GM04503 (cell line): ENCODE measurements at regions not wholly inside any gene's neighbourhood (a gene's known extent, or its start where the extent isn't known, plus 50 kb on each side); places are given as distances from the start of the nearest gene placed in this dataset.

ENCODE experiments used
- DNase-seq: peaks from one replicate; pipeline ENCODE4 v3.0.0-alpha.2; 2012; ENCODE audit warnings: low read depth

DNA sequence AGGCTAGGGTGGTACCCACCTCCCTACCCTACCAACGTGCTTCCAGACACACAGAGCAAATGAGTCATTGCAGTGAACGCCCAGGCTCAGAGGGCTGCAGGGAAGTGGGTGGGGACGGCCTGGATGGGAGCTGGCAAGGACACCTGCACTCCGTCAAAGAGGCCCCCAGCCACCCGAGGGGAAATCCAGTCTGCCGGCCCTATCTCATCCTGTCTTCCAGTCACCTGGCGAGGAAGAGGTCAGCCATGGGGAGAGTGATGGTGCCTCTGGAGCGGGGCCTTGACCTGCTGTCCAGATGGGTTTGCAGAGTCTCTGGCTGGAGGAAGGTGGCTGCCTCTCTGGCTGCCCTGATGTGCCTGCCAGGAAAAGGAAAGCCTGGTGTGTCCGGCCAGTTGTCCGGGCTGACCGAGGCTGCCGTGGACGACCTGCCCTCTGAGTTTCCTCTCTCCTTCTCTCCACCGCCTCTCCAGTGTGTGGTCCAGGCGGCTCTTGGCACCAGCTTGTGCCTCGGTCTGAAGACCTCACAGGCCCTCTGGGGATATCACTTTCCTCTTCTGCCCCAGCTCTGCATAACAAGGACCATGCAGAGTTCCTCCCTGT, 209.7 kb upstream of the COPS8 start:
- DNase-seq: no peak

DNA sequence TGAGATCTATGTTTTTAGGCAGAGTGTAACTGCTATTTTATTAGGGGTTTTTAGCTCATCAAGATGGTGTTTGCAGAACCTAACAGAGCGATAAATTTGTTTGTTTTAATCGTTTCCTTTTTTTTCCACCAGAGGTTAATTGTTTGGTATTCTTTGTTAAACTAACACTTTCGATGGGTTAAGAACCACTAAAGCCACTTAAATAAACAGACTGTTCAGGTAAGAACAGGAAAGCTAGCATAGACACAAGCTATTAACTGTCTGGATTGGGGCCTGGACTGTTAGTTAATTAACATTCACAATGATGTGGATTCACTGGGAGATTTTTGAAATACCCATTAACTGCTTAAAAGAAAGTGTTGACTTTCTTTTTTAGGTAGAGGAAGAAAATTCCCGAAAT, 209.0 kb upstream of the COPS8 start:
- no peak for DNase-seq

DNA sequence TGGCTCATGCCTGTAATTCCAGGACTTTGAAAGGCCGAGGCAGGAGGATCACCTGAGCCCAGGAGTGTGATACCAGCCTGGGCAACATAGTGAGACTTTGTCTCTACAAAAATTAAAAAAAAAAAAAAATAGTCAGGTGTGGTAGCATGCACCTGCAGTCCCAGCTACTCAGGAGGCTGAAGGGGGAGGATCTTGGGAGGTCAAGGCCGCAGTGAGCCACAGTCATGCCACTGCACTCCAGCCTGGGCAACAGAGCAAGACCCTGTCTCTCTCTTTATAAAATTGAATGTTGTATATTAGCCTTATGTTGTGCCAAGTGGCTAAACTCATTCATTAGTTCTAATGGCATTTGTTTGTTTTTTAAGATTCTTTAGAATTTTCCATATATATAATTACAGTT, 207.7 kb upstream of the COPS8 start:
- DNase-seq: no peak

DNA sequence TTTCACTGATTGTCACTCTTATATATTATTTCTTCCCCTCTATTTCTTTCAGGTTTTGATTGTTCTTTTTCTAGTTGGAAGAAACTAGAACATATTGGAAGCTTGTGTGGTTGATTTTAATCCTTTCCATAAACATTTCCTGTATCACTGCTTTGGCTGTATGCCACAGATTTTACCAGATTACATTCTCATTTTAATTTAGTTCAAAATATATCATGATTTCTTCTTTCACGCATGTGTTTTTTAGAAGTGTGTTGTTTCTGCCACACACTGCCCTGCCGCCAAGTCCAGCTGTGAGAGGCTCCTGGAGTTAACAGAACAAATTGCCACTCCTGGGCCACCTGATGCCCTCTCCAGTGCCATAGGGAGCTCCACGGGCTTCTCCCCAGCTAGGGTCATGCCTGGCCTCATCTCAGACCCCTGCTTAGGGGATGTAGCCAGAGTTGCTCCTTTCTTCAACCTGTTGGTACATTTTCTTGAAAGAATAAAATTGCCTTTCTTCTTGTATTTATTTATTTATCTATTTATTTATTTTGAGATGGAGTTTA, 206.2 kb upstream of the COPS8 start:
- DNase-seq: no peak

DNA sequence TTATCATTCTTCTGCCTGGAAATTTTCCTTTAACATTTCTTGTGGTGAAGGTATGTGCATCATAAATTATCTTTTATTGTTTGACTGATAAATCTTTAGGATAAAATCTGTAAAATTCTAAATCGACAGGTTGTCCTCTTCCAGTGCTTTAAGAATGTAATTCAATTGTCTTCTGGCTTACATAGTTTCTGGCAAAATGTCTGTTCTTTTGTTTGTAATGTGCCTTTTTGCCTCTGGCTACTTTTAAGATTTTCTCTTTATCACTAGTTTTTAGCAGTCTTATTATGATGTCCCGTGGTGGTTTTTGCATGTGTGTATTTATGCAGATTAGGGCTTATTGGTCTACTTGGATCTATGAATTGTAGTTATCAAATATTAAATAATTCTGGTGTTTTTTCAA, 203.6 kb upstream of the COPS8 start:
- no peak for DNase-seq

DNA sequence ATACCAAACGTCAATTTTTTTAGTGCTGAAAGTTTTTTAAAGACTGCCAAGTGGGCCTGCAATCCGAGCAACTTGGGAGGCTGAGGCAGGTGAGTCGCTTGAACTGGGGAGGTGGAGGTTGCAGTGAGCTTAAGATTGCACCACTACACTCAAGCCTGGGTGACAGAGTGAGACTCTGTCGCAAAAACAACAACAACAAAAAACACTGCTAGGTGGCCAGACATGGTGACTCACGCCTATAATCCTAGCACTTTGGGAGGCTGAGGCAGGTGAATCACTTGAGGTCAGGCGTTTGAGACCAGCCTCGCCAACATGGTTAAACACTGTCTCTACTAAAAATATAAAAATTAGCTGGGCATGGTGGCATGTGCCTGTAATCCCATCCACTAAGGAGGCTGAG, 202.8 kb upstream of the COPS8 start:
- no peak for DNase-seq

DNA sequence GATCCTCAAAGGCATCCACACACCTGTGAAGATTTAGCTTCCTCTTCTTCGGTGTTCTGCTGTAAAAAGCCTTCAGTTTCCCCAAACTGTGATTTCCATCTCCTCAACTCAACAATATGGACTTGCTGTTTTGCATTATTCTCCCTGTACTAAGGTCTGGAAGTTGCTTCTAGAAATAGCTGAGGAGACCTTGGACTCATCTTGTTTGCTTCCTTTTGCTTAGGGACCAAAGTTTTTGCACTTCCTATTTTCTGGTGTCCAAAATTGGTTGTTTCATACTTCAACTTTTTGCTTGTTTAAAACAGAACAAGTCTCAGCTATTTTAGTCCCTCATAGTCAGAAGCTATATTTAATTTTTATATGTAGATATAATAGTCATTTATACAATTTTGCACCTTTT, 201.9 kb upstream of the COPS8 start:
- no peak for DNase-seq

DNA sequence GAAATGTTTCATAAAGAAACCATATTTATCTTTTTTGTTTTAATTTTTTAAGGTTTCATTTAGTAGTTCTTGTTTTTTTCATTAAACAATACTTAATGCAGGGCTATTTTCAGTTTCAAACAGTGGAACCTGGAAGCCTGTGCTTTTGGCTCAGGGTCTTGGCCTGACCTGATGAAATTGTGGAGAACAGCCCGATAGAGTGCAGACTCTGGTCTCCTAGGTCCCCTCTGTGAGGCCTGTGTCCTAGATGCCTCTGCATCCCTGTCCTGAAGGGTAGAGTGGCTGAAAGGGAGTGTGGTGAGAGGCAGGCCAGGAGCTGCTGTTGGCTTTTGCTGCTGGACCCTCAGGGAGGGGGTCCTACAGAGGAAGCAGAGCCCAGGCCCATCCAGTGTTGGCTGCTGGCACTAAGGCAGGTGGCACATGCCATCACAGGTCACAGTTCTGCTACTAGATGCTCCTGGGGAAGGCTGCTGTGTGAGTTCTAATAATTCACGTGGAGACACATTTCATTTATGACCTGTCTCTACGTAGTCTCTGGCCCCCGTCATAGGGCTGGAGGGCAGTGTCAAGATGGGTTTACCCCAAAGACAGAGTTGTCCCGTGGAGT, 201.0 kb upstream of the COPS8 start:
- DNase-seq: no peak

DNA sequence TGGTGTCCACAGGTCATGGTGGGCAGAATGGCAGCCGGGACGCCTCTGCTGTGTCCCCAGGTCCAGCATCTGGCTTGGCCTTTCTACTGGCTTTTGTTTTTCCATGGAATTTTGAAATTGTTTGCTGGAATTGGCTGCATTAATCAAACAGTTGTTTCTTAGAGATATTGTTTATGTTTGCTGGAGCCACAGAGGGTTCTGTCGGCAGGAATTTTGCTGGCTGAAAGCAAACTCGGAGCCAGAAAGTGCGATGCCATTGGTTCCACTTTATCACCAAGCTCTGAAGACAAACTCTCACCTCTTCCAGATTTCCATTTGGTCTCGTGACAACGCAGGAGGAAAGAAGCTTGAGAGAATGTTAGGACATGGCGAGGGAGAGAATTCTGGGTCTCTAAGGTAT, 199.2 kb upstream of the COPS8 start:
- no peak for DNase-seq

DNA sequence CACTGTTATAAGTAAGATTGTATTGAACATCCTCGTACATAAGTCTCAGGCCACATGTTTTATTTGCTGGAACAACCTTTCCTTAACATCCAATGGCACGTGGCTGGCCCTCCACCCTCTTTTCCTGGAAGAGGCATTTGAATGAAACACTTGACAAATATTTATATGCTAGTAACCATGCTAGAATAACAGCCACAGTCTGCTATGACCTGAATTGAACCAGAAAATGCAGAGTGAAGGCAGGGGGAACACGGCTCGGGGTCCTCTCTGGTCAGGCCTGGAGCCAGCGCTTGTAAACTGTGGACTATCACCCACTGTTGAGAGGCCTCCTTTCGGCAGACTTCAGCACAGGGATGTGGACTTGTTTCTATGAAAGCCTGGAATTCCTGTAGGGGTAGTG, 198.2 kb upstream of the COPS8 start:
- DNase-seq: no peak

DNA sequence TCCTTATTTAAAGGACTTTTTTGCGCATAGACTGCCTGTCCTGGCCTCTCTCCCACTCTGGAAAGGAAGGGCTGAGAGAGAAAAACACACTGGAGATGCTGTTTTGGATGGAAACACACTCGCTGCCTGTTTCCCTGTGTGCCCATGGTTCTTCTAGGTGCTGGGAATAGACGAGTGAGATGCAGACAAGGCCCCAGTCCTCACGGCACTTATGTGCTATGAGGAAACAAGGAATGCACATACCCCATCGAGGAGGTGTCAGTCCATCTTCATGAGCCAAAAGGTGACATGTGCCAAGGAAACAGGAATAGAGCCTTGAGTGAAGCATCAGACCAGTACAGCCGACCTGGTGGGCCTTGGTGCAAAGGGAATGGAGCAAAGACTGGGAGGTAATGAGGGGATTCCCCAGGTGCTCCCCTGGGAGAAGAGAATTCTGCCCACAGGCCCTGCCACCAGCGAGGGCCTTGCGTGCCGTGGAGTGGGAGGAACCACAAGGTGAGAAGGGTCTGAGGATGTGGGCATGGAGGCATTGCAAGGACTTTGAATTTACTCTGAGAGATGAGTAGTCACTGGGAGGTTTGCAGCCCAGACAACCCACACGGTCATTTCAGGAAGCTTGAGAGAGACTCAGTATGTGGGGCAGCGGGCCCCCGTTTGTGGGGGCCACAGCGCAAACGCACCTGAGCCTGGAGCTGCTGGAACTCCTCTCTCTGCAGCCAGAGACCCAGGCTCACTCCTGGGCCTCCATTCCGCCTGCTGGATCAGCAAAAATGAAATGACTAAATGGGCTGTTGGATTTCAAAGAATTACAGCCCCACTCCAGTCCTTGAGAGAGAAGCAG, 197.5 kb upstream of the COPS8 start:
- no peak for DNase-seq

DNA sequence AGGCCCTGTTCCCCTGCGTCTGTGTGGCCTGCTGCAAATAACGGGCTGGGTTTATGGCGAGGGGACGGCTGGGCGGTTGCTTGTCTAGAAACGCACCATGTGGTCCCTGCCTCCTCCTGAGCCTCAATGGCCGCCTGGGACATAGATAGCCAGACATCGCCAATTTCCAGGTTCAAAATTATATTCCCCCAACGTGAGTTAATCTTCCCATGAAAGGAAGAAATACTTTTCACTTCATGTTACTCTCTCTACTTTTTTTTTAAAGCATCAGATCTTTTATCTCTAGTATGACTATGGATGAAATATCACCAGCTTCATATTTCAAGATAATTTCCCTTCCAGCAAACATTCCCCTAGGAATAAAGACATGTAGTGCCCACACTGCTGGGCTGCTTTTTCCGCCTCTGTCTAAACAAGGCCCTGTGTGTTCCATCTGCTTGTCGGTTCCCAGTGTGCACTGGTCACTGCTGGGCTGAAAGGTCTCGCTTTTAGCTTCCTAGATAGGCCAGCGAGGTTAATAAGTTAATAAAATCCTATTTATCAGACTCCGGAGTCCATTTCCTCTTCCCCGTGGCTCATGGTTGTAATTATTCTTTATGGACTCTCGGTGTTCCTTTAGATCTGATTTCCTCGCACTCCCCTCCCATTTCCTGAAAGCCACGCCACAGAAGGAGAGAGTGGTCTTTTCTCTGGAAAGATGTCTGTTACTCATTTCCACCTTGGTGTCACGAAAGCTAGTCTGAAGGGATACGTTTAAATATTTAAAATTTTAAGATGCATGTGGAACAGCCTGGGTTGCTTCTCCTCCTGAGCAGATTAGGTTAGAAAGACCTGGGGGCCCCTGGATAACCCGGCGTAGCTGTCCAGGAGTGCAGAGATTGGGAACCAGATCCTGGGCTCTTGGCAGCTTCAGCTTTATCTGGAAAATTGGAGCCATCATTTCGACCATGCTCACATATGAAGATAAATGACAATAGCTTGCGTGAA, 196.6 kb upstream of the COPS8 start:
- no peak for DNase-seq

DNA sequence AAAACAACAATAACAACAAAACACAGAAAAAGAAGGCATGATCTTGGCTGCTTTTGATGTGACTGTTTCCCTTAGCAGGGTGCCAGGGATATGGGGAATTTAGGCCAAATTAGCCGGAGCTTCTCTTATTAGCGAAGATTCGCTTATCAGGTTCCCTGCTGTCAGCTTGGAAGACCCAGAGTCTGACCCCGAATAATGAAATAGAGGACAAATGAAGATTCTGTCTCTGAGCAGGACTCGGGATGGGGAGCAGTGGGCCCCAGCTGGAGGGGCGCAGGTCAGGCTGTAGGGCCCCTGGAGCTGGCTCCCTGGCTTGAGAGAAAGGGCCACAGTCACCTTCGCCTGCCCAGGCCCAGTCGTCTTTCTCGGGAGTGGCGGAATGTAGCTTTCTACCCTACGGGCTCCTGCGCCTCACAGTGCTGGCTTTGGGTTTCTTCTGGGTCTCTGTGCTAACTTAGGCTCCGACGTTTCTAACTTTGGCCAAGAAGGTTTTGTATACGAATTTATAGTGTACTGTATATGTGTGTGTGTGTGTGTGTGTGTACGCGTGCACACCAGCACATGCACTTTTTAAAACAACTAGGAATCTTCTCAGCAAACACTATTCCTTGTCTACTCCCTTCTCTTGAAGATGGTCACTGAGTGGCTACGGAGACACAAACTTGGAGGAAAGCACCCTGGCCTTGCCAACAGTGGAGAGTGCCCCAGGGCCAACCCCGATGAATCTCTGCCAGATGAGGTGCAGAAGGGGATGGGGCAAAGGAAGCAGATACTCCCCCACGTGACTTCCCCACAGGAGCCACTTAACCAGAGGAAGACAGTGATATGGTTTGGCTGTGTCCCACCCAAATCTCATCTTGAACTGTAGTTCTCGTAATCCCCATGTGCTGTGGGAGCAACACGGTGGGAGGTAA, 195.6 kb upstream of the COPS8 start:
- no peak for DNase-seq

DNA sequence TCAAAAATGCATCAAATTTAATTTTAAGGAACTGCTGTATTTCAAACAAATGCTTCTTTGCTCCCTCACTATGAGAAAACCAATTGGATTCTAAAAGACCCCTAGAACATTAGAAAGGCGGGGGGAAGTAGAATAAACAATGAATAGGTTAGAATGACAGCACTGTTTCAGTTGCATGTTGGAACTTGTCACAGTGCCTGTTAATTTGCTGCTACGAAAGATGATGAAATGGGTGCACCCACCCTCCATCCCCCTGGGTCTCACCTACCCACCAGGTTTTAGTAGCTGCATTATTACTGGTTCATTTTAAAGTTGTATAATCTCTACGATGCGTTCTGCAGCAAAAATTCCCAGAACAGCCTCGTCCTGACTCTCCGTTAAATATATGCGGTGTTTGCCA, 193.0 kb upstream of the COPS8 start:
- DNase-seq: no peak

DNA sequence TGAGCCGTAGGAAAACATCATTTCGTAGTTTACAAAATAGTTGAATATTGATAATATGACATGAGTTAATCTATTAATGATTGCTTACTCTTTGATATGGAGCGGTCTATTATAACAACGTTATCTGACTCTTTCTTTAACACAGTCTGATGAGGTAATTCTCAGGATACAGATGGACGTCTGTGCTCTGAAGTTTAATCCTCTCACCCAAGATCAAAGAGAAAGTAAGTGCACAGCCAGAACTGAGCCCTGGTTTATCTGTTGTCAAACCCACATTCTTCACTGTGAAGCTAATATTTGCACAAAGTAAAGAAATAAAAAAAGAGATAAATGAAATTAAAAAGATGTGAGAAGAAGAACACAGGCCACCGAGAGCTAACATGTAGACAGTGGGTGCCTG, 190.9 kb upstream of the COPS8 start:
- DNase-seq: no peak

DNA sequence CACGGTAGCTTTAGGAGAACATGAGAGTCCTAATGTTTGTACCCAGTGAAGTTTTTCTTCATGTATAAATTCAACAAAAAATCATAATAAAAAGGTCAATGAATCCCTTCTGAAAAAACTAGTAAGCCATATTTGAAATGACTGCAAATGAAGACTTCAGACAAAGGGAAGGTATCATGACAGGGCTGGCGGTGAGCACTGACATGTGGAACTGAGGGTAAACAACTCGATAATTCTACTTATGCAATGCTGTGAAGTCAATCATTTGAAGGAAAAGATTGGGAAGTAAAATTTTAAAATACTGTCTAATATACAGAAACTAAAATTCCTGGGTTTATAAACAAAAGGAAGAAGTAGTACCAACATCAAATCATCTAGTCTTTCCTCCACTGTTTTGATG, 190.2 kb upstream of the COPS8 start:
- DNase-seq: no peak

DNA sequence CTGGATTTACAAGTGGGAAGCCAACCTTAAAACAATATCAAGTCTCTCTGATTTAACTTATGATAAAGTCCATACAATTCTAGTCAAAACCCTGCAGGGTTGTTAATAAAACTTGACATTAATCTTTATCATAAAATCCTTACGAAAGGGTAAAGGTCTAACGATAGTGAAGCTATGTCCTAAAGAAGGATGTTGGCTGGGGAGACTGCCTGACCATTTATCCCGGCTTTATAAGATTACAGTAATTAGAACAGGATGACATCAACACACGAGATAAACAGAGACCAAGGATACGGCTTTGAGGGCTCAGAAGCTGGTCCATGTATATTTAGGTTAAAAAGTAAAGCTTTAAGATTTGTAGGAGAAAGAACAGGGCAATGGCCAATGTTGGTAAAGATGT, 189.0 kb upstream of the COPS8 start:
- DNase-seq: no peak

DNA sequence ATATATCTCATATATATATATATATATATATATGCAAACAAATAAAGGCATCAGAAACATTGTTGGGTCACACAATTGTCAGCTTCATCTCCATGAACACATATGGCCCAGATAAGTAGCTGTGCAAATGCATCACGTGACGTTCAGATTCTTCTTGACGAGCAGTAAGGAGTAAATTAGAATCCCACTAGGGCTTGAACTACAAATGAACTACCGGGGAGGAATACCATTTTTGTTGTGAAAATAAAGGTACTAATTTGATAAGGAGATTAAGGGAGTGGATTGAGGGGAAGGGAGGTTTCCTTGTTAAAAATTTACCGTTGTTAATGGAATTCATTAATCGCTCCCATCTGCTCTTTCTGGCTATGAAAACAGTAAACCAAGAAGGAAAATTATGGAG, 186.5 kb upstream of the COPS8 start:
- no peak for DNase-seq

DNA sequence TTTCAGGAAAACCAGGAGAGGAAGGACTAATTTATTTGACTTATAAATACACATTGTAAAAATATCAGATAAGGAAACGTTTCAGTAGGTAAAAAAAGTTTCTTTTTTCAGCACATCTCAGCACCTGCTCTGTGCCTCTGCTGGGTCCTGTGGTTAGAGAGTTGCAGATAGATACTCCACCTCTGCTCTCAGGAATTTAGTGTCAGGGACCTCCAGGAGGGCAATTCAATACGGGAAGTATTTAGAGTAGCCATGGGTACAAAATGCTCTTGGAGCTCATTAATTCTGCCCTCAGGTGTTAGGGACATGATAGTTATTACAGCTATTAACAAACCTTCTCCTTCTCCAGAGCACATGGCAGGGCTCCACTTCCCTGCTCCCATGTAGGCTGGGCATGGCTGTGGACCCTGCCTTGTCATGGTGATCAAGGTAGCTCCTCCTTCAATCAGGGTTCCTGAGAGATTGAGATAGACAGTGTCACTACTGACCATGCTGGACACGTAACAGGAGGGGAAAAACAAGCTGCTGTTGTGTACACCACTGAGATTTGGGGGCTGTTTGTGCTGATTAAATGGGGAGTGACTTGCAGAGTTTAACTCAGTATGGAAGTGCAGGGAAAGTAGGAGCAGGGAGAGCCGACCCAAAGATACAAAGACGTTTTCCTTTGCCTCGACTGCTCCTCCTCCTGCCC, 185.6 kb upstream of the COPS8 start:
- no peak for DNase-seq

DNA sequence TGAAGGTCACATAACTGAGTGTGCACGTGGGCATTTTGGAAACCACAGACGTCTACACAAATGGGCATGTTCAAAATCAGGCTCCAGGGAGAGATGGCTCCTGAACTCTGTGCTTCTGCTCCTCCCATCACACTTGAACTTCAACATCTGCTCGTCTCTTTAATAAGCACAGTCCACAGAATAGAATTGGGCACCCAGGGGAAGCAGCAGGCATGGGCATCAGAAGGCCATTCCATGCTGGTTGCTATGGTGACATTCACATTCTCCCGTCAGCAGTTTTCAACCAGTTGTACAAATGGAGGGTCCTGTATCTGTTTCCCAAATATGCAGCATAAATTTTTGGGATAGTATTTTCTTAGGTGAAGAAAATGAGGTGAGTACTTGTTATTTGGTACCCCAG, 183.7 kb upstream of the COPS8 start:
- DNase-seq: no peak
